Neural cell (in vitro differentiated cells): ENCODE measurements at regions not wholly inside any gene's neighbourhood (a gene's known extent, or its start where the extent isn't known, plus 50 kb on each side); places are given as distances from the start of the nearest gene placed in this dataset.

Experiments
- H2AFZ ChIP-seq: fragments of 200-600, 300-800 bp; sonication (generic), shearing (Covaris generic); 2 replicates; pipeline ENCODE4 v1.6.0; 2014; ENCODE audit warnings: low read depth, mild to moderate bottlenecking, antibody characterized with exemption, low read length, moderate library complexity
- H3F3A ChIP-seq: fragments of 200-600 bp; shearing (Covaris generic); 2 replicates; pipeline ENCODE4 v1.6.1; 2016; ENCODE audit warnings: mild to moderate bottlenecking, moderate library complexity, mixed read lengths, antibody characterized with exemption, low read length; ENCODE audit not compliant: insufficient read depth, poor library complexity, severe bottlenecking
- H3K27ac ChIP-seq: fragments of 200-600, 300-800 bp; sonication (generic), shearing (Covaris generic); 2 replicates; pipeline ENCODE4 v1.5.1; 2014; ENCODE audit warnings: mild to moderate bottlenecking, low read length, moderate library complexity
- H3K27me3 ChIP-seq: fragments of 300-800, 200-600 bp; sonication (generic), shearing (Covaris generic); 2 replicates; pipeline ENCODE4 v1.6.0; 2014; ENCODE audit warnings: mild to moderate bottlenecking, low read depth, low read length, moderate library complexity; ENCODE audit not compliant: insufficient read depth
- H3K36me3 ChIP-seq: fragments of 300-800, 200-600 bp; sonication (generic), shearing (Covaris generic); 2 replicates; pipeline ENCODE4 v1.5.1; 2014; ENCODE audit warnings: mild to moderate bottlenecking, antibody characterized with exemption, low read length, moderate library complexity; ENCODE audit not compliant: insufficient read depth
- H3K4me2 ChIP-seq: fragments of 300-800, 200-600 bp; sonication (generic), shearing (Covaris generic); 2 replicates; pipeline ENCODE4 v1.6.0; 2014; ENCODE audit warnings: mild to moderate bottlenecking, low read length
- H3K4me3 ChIP-seq: fragments of 300-800, 200-600 bp; sonication (generic), shearing (Covaris generic); 2 replicates; pipeline ENCODE4 v1.5.1; 2014; ENCODE audit warnings: mild to moderate bottlenecking, low read length, moderate library complexity
- H3K79me2 ChIP-seq: fragments of 200-600 bp; shearing (Covaris generic); replicated peaks from 2 replicates; pipeline ENCODE4 v1.6.0; 2014; ENCODE audit warnings: mild to moderate bottlenecking, low read length, moderate library complexity; ENCODE audit not compliant: insufficient read depth
- H3K9ac ChIP-seq: fragments of 300-800, 200-600 bp; sonication (generic), shearing (Covaris generic); 2 replicates; pipeline ENCODE4 v1.6.1; 2016; ENCODE audit warnings: mild to moderate bottlenecking, low read length, mixed read lengths
- H3K9me2 ChIP-seq: fragments of 200-600 bp; shearing (Covaris generic); 2 replicates; pipeline ENCODE4 v1.6.1; 2016; ENCODE audit warnings: mild to moderate bottlenecking, low read length, mixed read lengths; ENCODE audit not compliant: insufficient read depth
- H3K9me3 ChIP-seq: fragments of 200-600, 300-800 bp; sonication (generic), shearing (Covaris generic); 2 replicates; pipeline ENCODE4 v1.6.1; 2016; ENCODE audit warnings: mild to moderate bottlenecking, mixed run types, low read length, moderate library complexity, mixed read lengths
- H4K20me1 ChIP-seq: fragments of 200-600 bp; shearing (Covaris generic); 2 replicates; pipeline ENCODE4 v1.6.1; 2016; ENCODE audit warnings: mild to moderate bottlenecking, mixed run types; ENCODE audit not compliant: insufficient read depth
- EP300 ChIP-seq: fragments of 450-650 bp; conservative IDR thresholded peaks from 2 replicates; pipeline ENCODE4 v1.6.1; 2014; ENCODE audit warnings: antibody characterized with exemption, mild to moderate bottlenecking, moderate library complexity; ENCODE audit not compliant: poor library complexity, severe bottlenecking
- EZH2 ChIP-seq: fragments of 200-600, 300-800 bp; shearing (Covaris generic), sonication (generic); IDR thresholded peaks from 2 replicates; pipeline ENCODE4 v1.6.1; 2014; ENCODE audit warnings: antibody characterized with exemption, low read length, borderline replicate concordance, mild to moderate bottlenecking; ENCODE audit not compliant: insufficient read depth, poor library complexity, severe bottlenecking
- MXI1 ChIP-seq: fragments of 450-650 bp; conservative IDR thresholded peaks from 2 replicates; pipeline ENCODE4 v1.6.1; 2014; ENCODE audit warnings: antibody characterized with exemption, mild to moderate bottlenecking; ENCODE audit not compliant: poor library complexity, severe bottlenecking
- POLR2AphosphoS5 ChIP-seq: IDR thresholded peaks from 2 replicates; pipeline ENCODE4 v1.6.1; 2012
- RAD21 ChIP-seq: fragments of 450-650 bp; conservative IDR thresholded peaks from 2 replicates; pipeline ENCODE4 v1.6.1; 2014; ENCODE audit warnings: antibody characterized with exemption, mild to moderate bottlenecking, moderate library complexity
- REST ChIP-seq: IDR thresholded peaks from 2 replicates; pipeline ENCODE4 v1.6.1; 2012; ENCODE audit warnings: borderline replicate concordance
- SMC3 ChIP-seq: fragments of 450-650 bp; conservative IDR thresholded peaks from 2 replicates; pipeline ENCODE4 v1.6.1; 2014; ENCODE audit warnings: antibody characterized with exemption, mild to moderate bottlenecking, moderate library complexity; ENCODE audit not compliant: poor library complexity
- TAF1 ChIP-seq: IDR thresholded peaks from 2 replicates; pipeline ENCODE4 v1.6.1; 2012; ENCODE audit warnings: low read depth
- TF ChIP-seq, protein P1 (sequence below): fragments of 450-650 bp; IDR thresholded peaks from 2 replicates; pipeline ENCODE4 v1.5.1; 2014; ENCODE audit warnings: antibody characterized with exemption, mild to moderate bottlenecking, moderate library complexity; ENCODE audit not compliant: poor library complexity, severe bottlenecking

GRCh38 chr2:199057936-199058335 is 399.8 kb downstream of the SATB2 start:
- H3K4me2 ChIP-seq: no peak overlapping the region
- TF ChIP-seq SMC3 (no peak), REST (no peak), EP300 (no peak), MXI1 (no peak), TAF1 (no peak), EZH2 (no peak), POLR2AphosphoS5 (no peak), RAD21 (no peak)
- TF ChIP-seq, protein P1, sequence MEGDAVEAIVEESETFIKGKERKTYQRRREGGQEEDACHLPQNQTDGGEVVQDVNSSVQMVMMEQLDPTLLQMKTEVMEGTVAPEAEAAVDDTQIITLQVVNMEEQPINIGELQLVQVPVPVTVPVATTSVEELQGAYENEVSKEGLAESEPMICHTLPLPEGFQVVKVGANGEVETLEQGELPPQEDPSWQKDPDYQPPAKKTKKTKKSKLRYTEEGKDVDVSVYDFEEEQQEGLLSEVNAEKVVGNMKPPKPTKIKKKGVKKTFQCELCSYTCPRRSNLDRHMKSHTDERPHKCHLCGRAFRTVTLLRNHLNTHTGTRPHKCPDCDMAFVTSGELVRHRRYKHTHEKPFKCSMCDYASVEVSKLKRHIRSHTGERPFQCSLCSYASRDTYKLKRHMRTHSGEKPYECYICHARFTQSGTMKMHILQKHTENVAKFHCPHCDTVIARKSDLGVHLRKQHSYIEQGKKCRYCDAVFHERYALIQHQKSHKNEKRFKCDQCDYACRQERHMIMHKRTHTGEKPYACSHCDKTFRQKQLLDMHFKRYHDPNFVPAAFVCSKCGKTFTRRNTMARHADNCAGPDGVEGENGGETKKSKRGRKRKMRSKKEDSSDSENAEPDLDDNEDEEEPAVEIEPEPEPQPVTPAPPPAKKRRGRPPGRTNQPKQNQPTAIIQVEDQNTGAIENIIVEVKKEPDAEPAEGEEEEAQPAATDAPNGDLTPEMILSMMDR: no peak

DNA sequence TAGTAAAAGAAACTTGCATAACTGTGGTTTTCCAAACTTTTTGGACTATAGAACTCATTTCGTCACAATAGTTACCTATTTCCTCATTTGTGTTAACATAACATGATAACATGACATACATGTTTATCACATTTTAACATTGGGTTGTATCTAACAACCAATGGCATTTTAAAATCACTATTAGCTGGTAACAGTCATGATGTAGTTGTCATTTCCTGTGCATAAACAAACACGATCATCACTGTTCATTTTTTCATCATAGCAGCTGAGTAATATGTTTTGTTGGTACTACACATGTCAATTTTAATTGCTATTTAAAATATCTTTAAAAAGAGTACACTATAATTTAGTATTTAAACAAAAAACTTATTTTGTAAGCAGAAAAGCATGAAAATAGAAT is 402.4 kb downstream of the SATB2 start:
- no peak overlapping the region for H3K9ac ChIP-seq
- no peaks in the 10 kb centered on the region for H3K9me3 ChIP-seq
- TF ChIP-seq EP300: no peak
- no peak for TF ChIP-seq EZH2
- TF ChIP-seq MXI1: no peak
- TF ChIP-seq RAD21: no peak
- TF ChIP-seq REST: no peak
- no peak for TF ChIP-seq TAF1
- TF ChIP-seq, protein P1: no peak
- no peak for TF ChIP-seq SMC3
- no peaks in the 10 kb centered on the region for H3K79me2 ChIP-seq
- H3F3A ChIP-seq: no peaks in the 10 kb centered on the region
- H2AFZ ChIP-seq: no peak overlapping the region
- no peaks in the 10 kb centered on the region for H3K36me3 ChIP-seq
- no peak overlapping the region for H3K27ac ChIP-seq
- no peak overlapping the region for H3K4me2 ChIP-seq
- H3K4me3 ChIP-seq: no peak overlapping the region
- no peaks in the 10 kb centered on the region for H3K27me3 ChIP-seq
- H3K9me2 ChIP-seq: no peaks in the 10 kb centered on the region
- H4K20me1 ChIP-seq: no peaks in the 10 kb centered on the region

More at GRCh38 chr2:199057936-199058335, 399.8 kb downstream of the SATB2 start:
- H3K79me2 ChIP-seq: no peaks in the 10 kb centered on the region
- no peak overlapping the region for H3K9ac ChIP-seq
- no peaks in the 10 kb centered on the region for H3K9me3 ChIP-seq
- H3K27ac ChIP-seq: no peak overlapping the region
- H3K36me3 ChIP-seq: no peaks in the 10 kb centered on the region
- no peaks in the 10 kb centered on the region for H4K20me1 ChIP-seq
- no peaks in the 10 kb centered on the region for H3K9me2 ChIP-seq
- H3K27me3 ChIP-seq: no peaks in the 10 kb centered on the region
- no peak overlapping the region for H2AFZ ChIP-seq
- no peaks in the 10 kb centered on the region for H3F3A ChIP-seq
- H3K4me3 ChIP-seq: no peak overlapping the region
